ENCODE measurements at regions not wholly inside any gene's neighbourhood (a gene's known extent, or its start where the extent isn't known, plus 50 kb on each side); places are given as distances from the start of the nearest gene placed in this dataset.
A peak's percentile ranks its signal among the peaks of the same experiment; 100 is the strongest.

DNA sequence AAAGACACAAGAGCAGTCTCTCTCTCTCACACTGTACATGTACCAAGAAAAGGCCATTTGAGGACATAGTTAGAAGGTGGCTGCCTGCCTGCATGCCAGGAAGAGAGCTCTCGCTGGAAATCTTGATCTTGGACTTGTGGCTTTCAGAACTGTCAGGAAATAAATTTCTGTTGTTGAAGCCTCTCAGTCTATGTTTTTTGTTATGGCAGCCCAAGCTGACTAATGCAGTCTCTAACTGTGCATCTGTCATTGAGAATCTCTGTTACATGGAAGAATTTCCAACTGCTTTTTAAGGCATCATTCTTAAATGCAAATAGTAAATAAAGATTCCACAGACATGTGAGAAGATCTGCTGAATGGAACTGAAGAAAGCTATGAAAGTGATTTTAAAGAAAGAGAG, 198.3 kb downstream of the PCDH10 start:
- H3K27me3 ChIP-seq: no peaks in the 10 kb centered on the region
- H3K36me3 ChIP-seq: no peaks in the 10 kb centered on the region
- WGBS, 2 donors: 29 to 53% methylated on average over 1 of the region's 1 CpG
- peaks cover 0 to 20% (median 6%) of the 10 kb centered on the region in 11 donors for H3K9me3 ChIP-seq
- no peak overlapping the region for H3K27ac ChIP-seq
- H3K4me1 ChIP-seq: no peaks in the 10 kb centered on the region
- DNase-seq (no peak), ATAC-seq (no peak)
- intact Hi-C loops (cut with DNase I): no loop called here
- H3K4me3 ChIP-seq: no peak overlapping the region
- TF ChIP-seq, protein P1, sequence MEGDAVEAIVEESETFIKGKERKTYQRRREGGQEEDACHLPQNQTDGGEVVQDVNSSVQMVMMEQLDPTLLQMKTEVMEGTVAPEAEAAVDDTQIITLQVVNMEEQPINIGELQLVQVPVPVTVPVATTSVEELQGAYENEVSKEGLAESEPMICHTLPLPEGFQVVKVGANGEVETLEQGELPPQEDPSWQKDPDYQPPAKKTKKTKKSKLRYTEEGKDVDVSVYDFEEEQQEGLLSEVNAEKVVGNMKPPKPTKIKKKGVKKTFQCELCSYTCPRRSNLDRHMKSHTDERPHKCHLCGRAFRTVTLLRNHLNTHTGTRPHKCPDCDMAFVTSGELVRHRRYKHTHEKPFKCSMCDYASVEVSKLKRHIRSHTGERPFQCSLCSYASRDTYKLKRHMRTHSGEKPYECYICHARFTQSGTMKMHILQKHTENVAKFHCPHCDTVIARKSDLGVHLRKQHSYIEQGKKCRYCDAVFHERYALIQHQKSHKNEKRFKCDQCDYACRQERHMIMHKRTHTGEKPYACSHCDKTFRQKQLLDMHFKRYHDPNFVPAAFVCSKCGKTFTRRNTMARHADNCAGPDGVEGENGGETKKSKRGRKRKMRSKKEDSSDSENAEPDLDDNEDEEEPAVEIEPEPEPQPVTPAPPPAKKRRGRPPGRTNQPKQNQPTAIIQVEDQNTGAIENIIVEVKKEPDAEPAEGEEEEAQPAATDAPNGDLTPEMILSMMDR (IDR thresholded peaks at IDR 0.05): no peak

DNA sequence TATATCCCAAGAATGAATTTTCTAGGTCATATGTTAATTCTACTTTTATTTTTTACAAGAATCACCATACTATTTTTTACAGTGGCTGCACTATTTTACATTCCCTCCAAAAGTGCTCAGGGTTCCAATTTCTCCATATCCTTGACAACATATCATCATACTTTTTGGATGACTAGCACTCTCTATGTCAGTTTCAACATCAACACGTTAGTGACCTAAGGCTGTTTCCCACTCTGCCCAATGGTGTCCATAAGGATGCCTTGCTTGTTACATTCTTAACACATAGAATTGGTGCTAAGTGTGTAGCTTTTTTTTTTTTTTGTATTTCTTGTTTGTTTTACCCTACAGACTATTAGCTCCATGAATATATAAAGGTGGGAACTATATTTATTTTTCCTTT, 175.4 kb downstream of the PCDH10 start:
- peaks cover 0 to 3% (median 0%) of the 10 kb centered on the region in 11 donors for H3K9me3 ChIP-seq
- WGBS, 2 donors: 61 to 76% methylated on average over 1 of the region's 1 CpG
- H3K36me3 ChIP-seq: no peaks in the 10 kb centered on the region
- TF ChIP-seq, protein P1 (IDR thresholded peaks at IDR 0.05): no peak
- DNase-seq: no peak
- intact Hi-C loops (cut with DNase I): no loop called here
- no peak overlapping the region for H3K27ac ChIP-seq
- H3K4me1 ChIP-seq: no peaks in the 10 kb centered on the region
- H3K27me3 ChIP-seq: no peaks in the 10 kb centered on the region
- no peak for ATAC-seq
- no peak overlapping the region for H3K4me3 ChIP-seq

DNA sequence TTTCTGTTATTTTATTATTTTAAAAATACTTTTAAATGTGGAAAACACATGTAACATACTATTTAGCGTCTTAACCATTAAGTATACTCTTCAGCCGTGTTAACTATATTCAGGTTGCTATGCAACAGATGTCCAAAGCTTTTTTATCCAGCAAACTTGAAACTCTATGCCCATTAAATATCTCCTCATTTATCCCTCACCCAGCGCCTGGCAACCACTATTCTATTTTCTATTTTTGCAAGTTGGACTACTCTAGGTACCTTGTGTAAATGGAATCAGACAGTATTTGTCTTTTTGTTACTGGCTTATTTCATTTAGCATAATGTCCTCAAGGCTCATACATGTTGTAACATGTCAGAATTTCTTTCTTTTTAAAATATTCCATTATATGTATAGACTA, 174.6 kb downstream of the PCDH10 start:
- Histone ChIP-seq H3K9me3 (peaks cover 0 to 3% (median 0%) of the 10 kb centered on the region in 11 donors), H3K36me3 (no peaks in the 10 kb centered on the region), H3K27ac (no peak overlapping the region), H3K4me1 (no peaks in the 10 kb centered on the region), H3K27me3 (no peaks in the 10 kb centered on the region), H3K4me3 (no peak overlapping the region)
- DNase-seq (no peak), ATAC-seq (no peak)
- TF ChIP-seq, protein P1 (IDR thresholded peaks at IDR 0.05): no peak
- WGBS, 2 donors: 90 to 93% methylated on average over 3 of the region's 3 CpGs
- intact Hi-C loops (cut with DNase I): no loop called here

DNA sequence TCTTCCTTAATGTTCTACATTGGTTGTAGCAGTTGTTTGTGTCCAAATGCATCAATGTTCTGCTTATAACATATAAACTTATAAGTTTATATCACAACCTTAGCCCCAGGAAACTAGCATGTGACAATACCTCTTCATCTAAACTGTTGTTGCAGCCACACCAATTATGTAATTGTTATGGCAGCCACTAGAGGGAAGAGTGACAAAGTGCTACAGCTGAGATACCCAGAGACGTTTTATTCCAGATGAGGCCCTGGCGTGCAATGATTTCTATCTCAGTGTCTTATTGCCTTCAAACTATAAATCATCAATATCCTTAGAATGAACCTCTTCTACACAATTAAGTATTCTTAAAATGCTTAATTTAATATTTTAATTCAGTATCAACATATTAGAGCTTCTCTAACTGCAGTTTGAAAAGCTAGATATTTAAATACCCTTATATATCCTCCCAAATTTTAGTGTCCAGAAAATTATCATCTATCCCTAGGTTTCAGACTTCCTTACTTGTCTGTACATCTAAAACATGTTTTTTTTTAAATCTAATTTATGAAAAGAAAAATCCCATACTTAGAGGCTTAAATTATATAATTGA, 171.6 kb downstream of the PCDH10 start:
- Histone ChIP-seq H3K4me3 (no peak overlapping the region), H3K27ac (no peak overlapping the region), H3K36me3 (no peaks in the 10 kb centered on the region), H3K4me1 (no peaks in the 10 kb centered on the region), H3K9me3 (no peaks in the 10 kb centered on the region), H3K27me3 (no peaks in the 10 kb centered on the region)
- 7 to 8% methylated on average over 2 of the region's 2 CpGs for WGBS, 2 donors
- TF ChIP-seq, protein P1 (IDR thresholded peaks at IDR 0.05): peak in 7 of 9 donors; percentile 9 to 53 (median 44)
- ATAC-seq (no peak), DNase-seq (no peak)
- intact Hi-C loops (cut with DNase I): no loop called here
